H9 (cell line): ENCODE measurements at regions not wholly inside any gene's neighbourhood (a gene's known extent, or its start where the extent isn't known, plus 50 kb on each side); places are given as distances from the start of the nearest gene placed in this dataset.

Source experiments
- DNase-seq: peaks from one replicate; pipeline ENCODE4 v3.0.0-alpha.2; 2017
- H2AFZ ChIP-seq: one replicate; pipeline ENCODE4 v1.6.1; 2013; ENCODE audit warnings: mild to moderate bottlenecking, low read length, control low read depth, moderate library complexity
- H2AK5ac ChIP-seq: 2 replicates; pipeline ENCODE4 v1.6.1; 2013; ENCODE audit warnings: low read length, control low read depth, mixed read lengths; ENCODE audit not compliant: insufficient read length
- H2BK120ac ChIP-seq: one replicate; pipeline ENCODE4 v1.6.1; 2013; ENCODE audit warnings: low read depth, mild to moderate bottlenecking, low read length, control low read depth, inconsistent platforms; ENCODE audit not compliant: poor library complexity, severe bottlenecking
- H2BK12ac ChIP-seq: 2 replicates; pipeline ENCODE4 v1.6.1; 2013; ENCODE audit warnings: low read length, control low read depth, mixed read lengths, low read depth; ENCODE audit not compliant: insufficient read length
- H2BK15ac ChIP-seq: 2 replicates; pipeline ENCODE4 v1.6.1; 2013; ENCODE audit warnings: low read depth, low read length, control low read depth
- H2BK20ac ChIP-seq: one replicate; pipeline ENCODE4 v1.6.1; 2013; ENCODE audit warnings: low read depth, mild to moderate bottlenecking, low read length, control low read depth, inconsistent platforms; ENCODE audit not compliant: poor library complexity, severe bottlenecking
- H2BK5ac ChIP-seq: 2 replicates; pipeline ENCODE4 v1.6.1; 2013; ENCODE audit warnings: low read length, control low read depth, mixed read lengths; ENCODE audit not compliant: insufficient read length
- H3K14ac ChIP-seq: 2 replicates; pipeline ENCODE4 v1.6.1; 2013; ENCODE audit warnings: low read length, control low read depth; ENCODE audit not compliant: insufficient read depth
- H3K18ac ChIP-seq: 2 replicates; pipeline ENCODE4 v1.6.1; 2013; ENCODE audit warnings: low read depth, mild to moderate bottlenecking, mixed read lengths, low read length, control low read depth; ENCODE audit not compliant: insufficient read length
- H3K23ac ChIP-seq: 2 replicates; pipeline ENCODE4 v1.6.1; 2013; ENCODE audit warnings: low read length, control low read depth, mixed read lengths, low read depth; ENCODE audit not compliant: insufficient read length
- H3K23me2 ChIP-seq: 2 replicates; pipeline ENCODE4 v1.6.1; 2013; ENCODE audit warnings: low read depth, mild to moderate bottlenecking, mixed read lengths, low read length, control low read depth; ENCODE audit not compliant: insufficient read length, poor library complexity, severe bottlenecking
- H3K27ac ChIP-seq: 2 replicates; pipeline ENCODE4 v1.5.1; 2013; ENCODE audit warnings: low read length, control low read depth, mixed read lengths, low read depth; ENCODE audit not compliant: insufficient read length
- H3K27me3 ChIP-seq: 2 replicates; pipeline ENCODE4 v1.6.1; 2013; ENCODE audit warnings: low read length, control low read depth, inconsistent platforms; ENCODE audit not compliant: insufficient read depth
- H3K4ac ChIP-seq: 2 replicates; pipeline ENCODE4 v1.6.1; 2013; ENCODE audit warnings: low read depth, mild to moderate bottlenecking, control low read depth, inconsistent platforms, low read length, moderate library complexity
- H3K4me1 ChIP-seq: 2 replicates; pipeline ENCODE4 v1.6.1; 2013; ENCODE audit warnings: low read length, control low read depth, inconsistent platforms; ENCODE audit not compliant: insufficient read depth
- H3K4me2 ChIP-seq: 2 replicates; pipeline ENCODE4 v1.6.1; 2013; ENCODE audit warnings: low read length, control low read depth, mixed read lengths; ENCODE audit not compliant: insufficient read length, insufficient read depth
- H3K56ac ChIP-seq: 2 replicates; pipeline ENCODE4 v1.6.1; 2013; ENCODE audit warnings: low read depth, mild to moderate bottlenecking, mixed read lengths, low read length, control low read depth; ENCODE audit not compliant: insufficient read length
- H3K79me1 ChIP-seq: 2 replicates; pipeline ENCODE4 v1.6.1; 2013; ENCODE audit warnings: low read depth, mild to moderate bottlenecking, moderate library complexity, low read length, control low read depth, inconsistent platforms; ENCODE audit not compliant: insufficient read depth, poor library complexity, severe bottlenecking
- H3K79me2 ChIP-seq: 2 replicates; pipeline ENCODE4 v1.6.1; 2013; ENCODE audit warnings: low read length, control low read depth, inconsistent platforms; ENCODE audit not compliant: insufficient read depth
- H3K9ac ChIP-seq: 2 replicates; pipeline ENCODE4 v1.6.1; 2013; ENCODE audit warnings: low read length, control low read depth, mixed read lengths; ENCODE audit not compliant: insufficient read length; ENCODE audit errors: extremely low read depth
- H3K9me3 ChIP-seq: one replicate; pipeline ENCODE4 v1.6.1; 2013; ENCODE audit warnings: low read depth, low read length, inconsistent platforms; ENCODE audit not compliant: control insufficient read depth
- H3T11ph ChIP-seq: one replicate; pipeline ENCODE4 v1.6.1; 2013; ENCODE audit warnings: mild to moderate bottlenecking, low read length, control low read depth, inconsistent platforms
- H4K20me1 ChIP-seq: one replicate; pipeline ENCODE4 v1.6.1; 2013; ENCODE audit not compliant: control insufficient read depth, insufficient read length, insufficient read depth
- H4K5ac ChIP-seq: 2 replicates; pipeline ENCODE4 v1.6.1; 2013; ENCODE audit warnings: low read depth, mild to moderate bottlenecking, mixed read lengths, low read length, control low read depth; ENCODE audit not compliant: insufficient read length
- H4K8ac ChIP-seq: replicated peaks from 2 replicates; pipeline ENCODE4 v1.6.1; 2013; ENCODE audit warnings: low read length, control low read depth, mixed read lengths, low read depth; ENCODE audit not compliant: insufficient read length
- H4K91ac ChIP-seq: 2 replicates; pipeline ENCODE4 v1.6.1; 2013; ENCODE audit warnings: low read depth, mild to moderate bottlenecking, moderate library complexity, mixed read lengths, low read length, control low read depth; ENCODE audit not compliant: insufficient read length
- H3K27ac Mint-ChIP-seq, 3 experiments: 2 replicates in 2 of 3; 3 replicates in 1 of 3; pipeline ENCODE4 v1.8.0; 2020 to 2021; ENCODE audit warnings: mixed read lengths in 3 of 3, mild to moderate bottlenecking in 1 of 3, moderate library complexity in 1 of 3
- H3K27me3 Mint-ChIP-seq: 2 replicates; pipeline ENCODE4 v1.8.0; 2021; ENCODE audit warnings: low read depth, mild to moderate bottlenecking, moderate library complexity, mixed read lengths
- H3K36me3 Mint-ChIP-seq, 3 experiments: 2 replicates in 2 of 3; 3 replicates in 1 of 3; pipeline ENCODE4 v1.8.0; 2020 to 2021; ENCODE audit warnings: low read depth in 3 of 3, mixed read lengths in 3 of 3; ENCODE audit not compliant: insufficient read depth in 1 of 3
- H3K4me1 Mint-ChIP-seq, 2 experiments: 2 replicates each; pipeline ENCODE4 v1.8.0; 2020; ENCODE audit warnings: mixed read lengths in 2 of 2
- H3K4me3 Mint-ChIP-seq, 2 experiments: 2 replicates in 1 of 2; 3 replicates in 1 of 2; pipeline ENCODE4 v1.8.0; 2020 to 2021; ENCODE audit warnings: mild to moderate bottlenecking in 2 of 2, mixed read lengths in 2 of 2, moderate library complexity in 1 of 2
- H3K9me3 Mint-ChIP-seq, 2 experiments: 2 replicates in 1 of 2; 3 replicates in 1 of 2; pipeline ENCODE4 v1.8.0; 2020; ENCODE audit warnings: mild to moderate bottlenecking in 2 of 2, mixed read lengths in 2 of 2, moderate library complexity in 1 of 2
- CTCF ChIP-seq: fragments of 200-600 bp; sonication (generic); conservative IDR thresholded peaks from 3 replicates; pipeline ENCODE4 v1.8.0; 2021; ENCODE audit warnings: antibody characterized with exemption, mild to moderate bottlenecking
- WGBS: extraction: QIAGEN DNeasy Blood & Tissue Kit; methylation state at CpG from one replicate; pipeline ENCODE4 v1.1.7; 2013; ENCODE audit warnings: missing lambda C conversion rate, low lambda C conversion rate, mixed read lengths; ENCODE audit not compliant: insufficient read length; ENCODE audit errors: extremely low coverage; 5-methylcytosine and 5-hydroxymethylcytosine counted together

- Mint-ChIP-seq H3K4me1 (peaks cover 18 to 20% of the 10 kb centered on the region in 2 experiments), H3K27me3 (no peaks in the 10 kb centered on the region), H3K27ac (peak overlapping the region in 1 of 3 experiments; percentile 26; a peak in 1 of 7 replicates), H3K9me3 (no peaks in the 10 kb centered on the region), H3K36me3 (no peaks in the 10 kb centered on the region), H3K4me3 (no peak overlapping the region)
- Histone ChIP-seq H3K9me3 (no peaks in the 10 kb centered on the region), H2BK120ac (no peak overlapping the region), H2BK5ac (no peak overlapping the region), H3K23me2 (no peaks in the 10 kb centered on the region), H3K79me2 (no peaks in the 10 kb centered on the region), H3K23ac (no peak overlapping the region), H3K27ac (no peak overlapping the region), H4K8ac (no peak overlapping the region), H4K5ac (no peak overlapping the region), H3K18ac (no peak overlapping the region), H2BK15ac (no peak overlapping the region), H3K4ac (no peak overlapping the region), H3K14ac (no peak overlapping the region), H3T11ph (no peak overlapping the region), H4K91ac (no peak overlapping the region), H3K27me3 (no peaks in the 10 kb centered on the region), H3K9ac (no peak overlapping the region), H2AK5ac (no peak overlapping the region), H2BK20ac (no peak overlapping the region), H3K56ac (no peak overlapping the region), H2BK12ac (no peak overlapping the region), H4K20me1 (no peaks in the 10 kb centered on the region), H3K4me1 (peaks cover 3% of the 10 kb centered on the region; the same call in 1 of the 2 replicates), H2AFZ (no peak overlapping the region), H3K79me1 (no peaks in the 10 kb centered on the region), H3K4me2 (no peak overlapping the region)
- no peak for TF ChIP-seq CTCF
- DNase-seq, result no peak
- WGBS, result no CpG with 5 or more reads among the region's 3 CpGs
These were observed 1037.3 kb upstream of the WWC1 start for GRCh38 chr5:167254132-167254531.
